Myocyte (in vitro differentiated cells): ENCODE measurements at regions not wholly inside any gene's neighbourhood (a gene's known extent, or its start where the extent isn't known, plus 50 kb on each side); places are given as distances from the start of the nearest gene placed in this dataset.

ENCODE experiments used
- DNase-seq: peaks from one replicate; pipeline ENCODE4 v3.0.0-alpha.2; 2012; ENCODE audit warnings: low read depth

DNA sequence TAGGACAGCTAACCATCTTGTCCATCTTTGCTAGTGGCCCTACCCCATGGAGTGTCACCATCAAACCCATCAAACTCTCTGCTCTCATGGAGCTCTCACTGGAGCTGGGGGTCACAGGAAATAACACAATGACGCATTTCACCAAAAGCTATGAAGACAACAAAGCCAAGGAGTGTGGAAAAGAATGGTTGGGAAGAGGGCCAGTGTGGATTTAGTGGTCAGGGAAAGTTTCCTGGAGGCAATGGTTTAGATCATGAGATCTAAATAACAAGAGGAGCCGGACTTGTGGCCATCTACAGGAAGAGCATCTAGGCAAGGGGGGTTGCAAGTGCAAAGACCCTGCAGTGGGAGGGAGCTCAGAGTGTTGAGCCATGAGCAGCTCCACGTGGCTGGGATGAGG, 189.5 kb downstream of the BMP7 start:
- no peak for DNase-seq

DNA sequence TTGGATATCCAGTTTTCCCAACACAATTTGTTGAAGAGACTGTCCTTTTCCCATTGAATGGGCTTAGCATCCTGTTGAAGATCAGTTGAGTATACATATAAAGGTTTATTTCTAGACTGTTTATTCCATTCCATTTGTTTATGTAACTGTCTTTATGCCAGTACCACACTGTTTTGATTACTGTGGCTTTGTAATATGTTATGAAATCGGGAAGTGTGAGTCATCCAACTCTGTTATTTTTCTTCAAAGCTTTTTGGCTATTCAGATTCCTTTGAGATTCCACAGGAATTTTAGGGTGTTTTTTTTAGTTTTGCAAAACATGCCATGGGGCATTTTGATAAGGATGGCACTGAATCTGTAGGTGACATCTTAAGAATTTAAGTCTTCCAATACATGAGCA, 188.3 kb downstream of the BMP7 start:
- DNase-seq, result no peak

DNA sequence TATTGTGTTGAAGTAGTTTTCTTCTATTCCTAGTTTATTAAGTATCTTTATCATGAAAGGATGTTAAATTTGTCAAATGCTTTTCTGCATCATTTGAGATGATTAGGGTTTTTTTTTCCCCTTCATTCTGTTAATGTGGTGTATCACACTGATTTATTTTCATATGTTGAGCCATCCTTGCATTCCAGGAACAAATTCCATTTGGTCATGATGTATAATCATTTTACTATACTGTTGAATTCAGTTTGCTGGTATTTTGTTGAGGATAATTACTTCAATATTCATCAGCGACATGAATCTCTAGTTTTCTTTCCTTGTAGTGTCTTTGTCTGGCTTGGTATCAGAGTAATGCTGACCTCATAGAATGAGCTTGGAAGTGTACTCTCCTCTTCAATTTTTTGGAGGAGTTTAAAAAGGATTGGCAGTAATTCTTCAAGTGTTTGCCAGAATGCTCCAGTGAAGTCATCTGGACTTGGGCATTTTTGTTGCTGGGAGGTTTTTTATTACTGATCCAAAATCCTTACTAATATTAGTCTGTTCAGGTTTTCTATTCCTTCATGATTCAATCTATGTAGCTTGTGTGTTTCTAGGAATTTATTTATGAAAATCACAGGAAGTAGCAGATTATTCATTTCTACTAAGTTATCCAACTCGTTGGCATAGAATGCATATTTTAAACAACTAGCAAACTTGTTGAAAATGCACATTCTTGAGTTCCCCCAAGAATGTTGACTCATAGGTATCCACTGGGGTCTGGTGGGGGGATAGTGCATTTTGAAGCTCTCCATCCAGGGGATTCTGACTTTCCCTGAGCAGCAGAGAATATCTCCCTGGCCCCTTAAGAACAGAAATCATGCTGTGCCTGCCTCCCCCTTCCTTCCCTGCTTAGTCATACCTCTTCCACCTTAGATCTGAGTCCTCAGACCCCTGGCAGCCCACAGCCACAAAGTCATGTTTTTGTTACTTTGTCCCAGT, 187.1 kb downstream of the BMP7 start:
- DNase-seq, result peak; percentile 0

DNA sequence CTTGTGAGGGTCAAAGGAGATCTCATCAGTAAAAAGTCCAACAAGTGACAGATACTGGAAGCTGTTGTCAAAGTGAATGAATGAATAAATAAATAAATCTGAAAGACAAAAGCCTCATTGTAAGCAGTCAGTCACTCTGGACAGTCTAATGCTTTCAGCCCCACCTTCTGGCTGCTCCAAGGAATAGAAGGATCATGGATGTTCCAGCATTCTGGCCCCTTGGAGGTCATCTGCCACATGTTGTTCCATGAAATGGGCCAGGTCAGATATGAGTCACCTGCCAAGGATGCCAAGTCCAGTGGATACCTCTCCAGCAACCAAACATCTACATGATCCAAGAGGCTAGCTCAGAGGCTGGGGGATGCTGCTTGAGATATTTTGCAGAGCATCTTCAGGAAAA, 185.6 kb downstream of the BMP7 start:
- no peak for DNase-seq

DNA sequence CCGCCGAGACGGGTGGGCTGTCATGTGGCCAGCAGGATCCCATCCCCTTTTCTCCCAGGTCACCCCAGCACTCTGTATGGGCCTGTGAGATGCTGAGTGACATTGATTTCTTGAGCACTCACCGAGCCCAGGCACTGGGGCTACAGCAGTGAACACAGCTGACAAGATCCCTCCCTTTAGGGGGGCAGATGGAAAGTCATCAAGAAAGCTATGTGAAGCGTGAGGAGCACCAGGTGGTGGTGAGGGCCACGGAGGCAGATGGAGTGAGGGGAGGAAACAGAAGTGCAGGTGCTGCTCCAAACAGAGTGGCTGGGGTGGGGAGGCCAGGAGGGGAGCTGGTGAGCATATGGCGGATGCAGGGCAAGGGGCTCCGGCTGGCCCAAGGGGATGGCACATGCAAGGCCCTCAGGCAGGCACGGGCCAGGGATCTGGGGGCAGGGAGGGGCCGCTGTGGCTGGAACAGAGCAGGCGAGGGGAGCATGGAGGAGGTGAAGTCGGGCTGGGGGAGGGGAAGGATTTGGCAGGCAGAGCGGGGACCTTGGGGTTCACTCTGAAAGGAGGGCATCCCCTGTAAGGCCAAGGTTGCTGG, 184.0 kb downstream of the BMP7 start:
- no peak for DNase-seq

DNA sequence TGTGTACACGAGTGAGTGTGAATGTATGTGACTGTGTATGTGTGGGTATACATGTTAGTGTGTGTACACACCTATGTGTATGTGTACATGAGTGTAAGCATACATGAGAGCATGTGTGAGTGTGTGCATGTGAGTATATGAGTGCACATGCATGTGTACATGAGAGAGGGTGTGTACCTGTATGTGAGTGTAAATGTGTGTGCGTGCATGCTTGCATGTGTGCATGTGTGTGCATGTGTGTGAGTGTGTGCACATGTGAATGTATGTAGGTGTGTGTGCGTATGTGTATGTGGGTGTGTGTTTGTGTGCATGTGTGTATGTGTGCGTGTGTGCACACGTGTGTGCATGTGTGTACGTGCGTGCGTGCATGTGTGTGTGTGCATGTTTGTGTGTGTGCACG, 183.4 kb downstream of the BMP7 start:
- DNase-seq, result no peak

DNA sequence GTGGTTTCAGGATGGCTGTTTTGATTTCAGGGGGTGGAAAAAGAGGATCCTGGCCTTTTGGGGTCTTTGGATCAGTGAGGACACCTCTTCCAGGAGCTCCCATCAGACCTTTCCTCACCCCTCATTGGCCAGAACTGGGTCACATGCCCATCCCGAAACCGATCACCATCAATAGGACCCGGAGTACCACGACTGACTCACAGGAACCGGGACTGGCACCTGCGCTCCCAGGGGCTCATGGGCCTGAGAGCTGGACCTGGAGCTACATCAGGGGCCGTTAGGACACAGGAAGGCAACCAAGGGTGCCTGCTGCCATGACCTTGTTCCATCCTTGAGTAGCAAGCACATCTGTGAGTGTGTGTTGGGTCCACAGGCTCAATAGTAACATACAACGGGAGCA, 180.4 kb downstream of the BMP7 start:
- no peak for DNase-seq

DNA sequence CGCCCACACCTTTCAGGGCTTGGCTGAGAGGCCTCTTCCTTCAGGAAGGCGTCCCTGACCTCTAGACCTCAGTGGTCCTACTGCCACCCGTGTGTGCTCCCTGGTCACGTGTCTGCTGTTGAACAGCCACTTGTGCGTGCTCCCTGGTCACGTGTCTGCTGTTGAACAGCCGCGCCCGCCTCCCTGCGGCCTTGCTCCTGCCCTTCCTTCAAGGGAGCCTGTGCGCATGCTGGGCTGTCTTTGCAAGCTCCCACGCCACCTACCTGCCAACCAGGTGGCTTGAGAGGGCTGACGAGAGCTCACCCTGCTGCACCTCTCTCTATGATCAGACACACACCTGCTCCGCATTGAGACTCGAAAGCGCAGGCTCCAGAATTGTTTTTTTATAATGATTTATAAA, 179.3 kb downstream of the BMP7 start:
- DNase-seq, result no peak

DNA sequence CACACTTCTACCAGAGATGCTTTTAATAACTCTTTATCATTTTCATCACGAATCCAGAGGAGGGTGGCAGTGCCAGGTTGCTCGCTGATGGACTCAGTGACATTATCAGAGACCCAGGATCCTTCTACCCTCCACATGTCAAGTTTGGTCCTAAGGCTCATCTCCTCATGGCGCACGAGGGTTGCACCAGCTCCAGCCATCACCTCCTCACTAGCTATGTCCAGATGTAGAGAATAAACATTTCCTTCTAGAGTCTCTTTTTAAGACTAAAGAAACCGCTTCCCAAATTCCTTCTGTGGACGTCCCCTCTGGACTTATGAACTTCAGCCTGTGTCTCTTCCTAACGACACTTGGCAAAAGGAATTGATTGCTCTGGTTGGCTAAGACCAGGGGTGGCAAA, 178.7 kb downstream of the BMP7 start:
- no peak for DNase-seq

DNA sequence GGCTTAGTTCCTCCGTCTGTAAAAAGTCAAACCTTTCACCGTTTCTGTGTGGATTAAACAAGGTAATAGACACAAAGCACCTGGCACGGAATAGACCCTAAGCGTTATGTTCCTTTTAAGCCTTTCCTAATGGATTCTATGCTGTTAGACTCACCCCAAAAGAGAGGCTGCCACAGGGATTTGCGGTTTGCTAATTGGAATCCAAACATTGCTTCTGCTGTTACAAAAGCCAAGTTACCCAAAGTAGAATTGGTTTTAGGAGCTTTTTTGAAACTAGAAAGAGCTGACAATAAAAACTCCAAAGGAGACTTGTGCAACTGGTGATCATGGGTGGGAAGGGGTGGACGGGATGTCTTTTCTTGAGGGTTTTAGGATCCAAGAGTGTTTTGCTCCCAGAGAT, 178.0 kb downstream of the BMP7 start:
- no peak for DNase-seq

DNA sequence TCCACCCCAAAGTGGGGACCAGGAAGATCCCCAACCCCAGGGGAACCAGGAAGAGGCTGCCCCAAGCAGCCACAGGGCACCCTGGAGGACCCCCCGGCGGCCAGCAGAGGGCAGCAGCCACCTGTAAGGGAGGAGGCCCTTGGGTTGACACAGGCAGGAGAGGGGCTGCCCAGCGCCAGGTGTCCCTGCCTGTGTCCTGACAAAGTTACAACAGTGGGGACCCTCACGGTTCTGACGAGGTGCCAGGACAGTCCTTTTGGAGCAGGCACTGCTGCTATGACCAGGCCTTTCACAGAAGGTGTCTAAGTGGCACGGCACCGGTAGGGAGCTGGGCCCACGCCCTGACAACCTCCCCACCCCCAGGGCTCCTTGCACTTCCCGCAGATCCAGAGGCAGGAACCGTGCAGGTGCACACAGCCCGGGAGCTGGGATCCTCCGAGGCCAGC, 176.7 kb downstream of the BMP7 start:
- DNase-seq, result peak; percentile 0

DNA sequence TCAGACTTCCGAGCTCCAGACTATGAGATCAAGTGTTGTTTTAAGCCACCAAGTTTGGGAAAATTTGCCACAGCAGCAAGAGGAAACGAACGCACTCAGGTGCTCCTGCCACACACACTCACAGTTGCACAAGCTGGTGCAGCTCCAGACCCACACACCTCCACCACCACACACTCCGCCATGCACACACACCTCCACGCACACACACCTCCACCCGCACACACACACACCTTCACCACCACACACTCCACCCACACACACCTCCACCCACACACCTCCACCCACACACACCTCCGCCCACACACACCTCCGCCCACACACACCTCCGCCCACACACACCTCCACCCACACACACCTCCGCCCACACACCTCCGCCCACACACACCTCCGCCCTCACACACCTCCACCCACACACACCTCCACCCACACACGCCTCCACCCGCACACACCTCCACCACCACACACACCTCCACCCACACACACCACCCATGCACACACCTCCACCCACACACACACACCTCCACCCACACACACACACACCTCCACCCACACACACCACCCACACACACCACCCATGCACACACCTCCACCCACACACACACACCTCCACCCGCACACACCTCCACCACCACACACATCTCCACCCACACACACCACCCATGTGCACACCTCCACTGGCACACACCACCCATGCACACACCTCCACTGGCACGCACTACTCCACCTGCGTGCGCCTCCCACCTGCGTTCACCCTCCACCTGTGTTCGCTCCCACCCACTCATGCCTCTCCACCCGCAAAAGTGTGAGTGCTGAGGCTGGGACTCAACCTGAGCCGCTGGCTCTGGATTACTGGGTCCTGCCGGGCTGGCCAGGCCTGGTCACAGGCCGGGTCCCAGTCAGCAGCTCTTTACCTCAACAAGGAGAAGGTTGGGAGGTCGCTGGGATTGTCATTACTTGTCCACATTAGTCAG, 175.6 kb downstream of the BMP7 start:
- no peak for DNase-seq

DNA sequence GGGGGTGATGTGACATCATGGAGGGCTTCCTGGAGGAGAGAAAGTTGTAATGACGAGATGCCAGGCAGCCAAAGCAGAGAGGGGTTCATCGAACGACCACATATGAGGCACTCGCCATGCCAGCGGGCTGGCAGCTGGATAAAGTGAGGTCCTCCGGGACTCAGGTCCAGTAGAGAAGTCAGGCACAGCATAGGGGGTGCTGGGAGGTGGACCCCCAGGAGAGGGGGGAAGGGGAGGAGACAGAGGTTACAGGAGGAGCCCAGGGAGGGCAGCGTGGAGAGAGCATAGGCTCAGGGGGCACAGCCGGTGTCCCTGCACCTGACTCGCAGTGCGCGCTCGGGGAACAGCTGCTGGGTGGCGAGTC, 174.7 kb downstream of the BMP7 start:
- DNase-seq, result no peak

DNA sequence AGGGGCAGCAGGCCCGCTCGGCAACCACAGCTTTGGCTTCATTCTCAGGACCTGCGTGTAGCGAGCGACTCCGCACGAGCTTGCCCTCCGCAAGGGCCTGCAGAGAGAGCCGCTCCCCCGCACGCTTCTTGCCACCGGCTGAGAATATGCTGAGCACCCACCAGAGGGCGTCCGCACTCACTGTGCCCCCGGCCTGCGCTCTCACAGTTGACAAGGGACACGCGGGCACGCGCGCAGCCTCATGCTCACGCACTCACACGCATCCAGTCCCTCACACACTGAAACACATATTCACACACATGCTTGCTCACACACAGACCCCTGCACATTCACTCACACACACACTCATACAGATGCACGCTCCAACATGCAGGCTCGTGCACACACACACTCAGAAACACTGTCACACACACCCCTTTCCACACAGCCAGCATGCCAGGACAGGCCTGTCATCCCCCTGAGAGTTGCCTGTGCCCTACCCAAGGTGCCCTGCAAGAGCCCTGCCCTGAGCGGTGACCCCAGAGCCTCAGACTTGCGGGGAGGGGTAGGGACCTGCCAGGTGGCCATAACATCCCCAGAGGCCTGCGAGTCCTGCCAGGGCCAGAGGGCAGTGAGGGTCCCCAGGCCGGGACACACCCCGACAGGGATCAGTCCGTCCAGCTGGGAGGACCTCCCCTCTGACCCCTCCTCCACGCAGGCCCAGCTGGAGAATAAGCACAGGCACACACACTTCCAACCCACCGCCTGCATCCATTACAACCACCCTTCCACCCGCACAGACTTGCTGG, 174.1 kb downstream of the BMP7 start:
- no peak for DNase-seq

DNA sequence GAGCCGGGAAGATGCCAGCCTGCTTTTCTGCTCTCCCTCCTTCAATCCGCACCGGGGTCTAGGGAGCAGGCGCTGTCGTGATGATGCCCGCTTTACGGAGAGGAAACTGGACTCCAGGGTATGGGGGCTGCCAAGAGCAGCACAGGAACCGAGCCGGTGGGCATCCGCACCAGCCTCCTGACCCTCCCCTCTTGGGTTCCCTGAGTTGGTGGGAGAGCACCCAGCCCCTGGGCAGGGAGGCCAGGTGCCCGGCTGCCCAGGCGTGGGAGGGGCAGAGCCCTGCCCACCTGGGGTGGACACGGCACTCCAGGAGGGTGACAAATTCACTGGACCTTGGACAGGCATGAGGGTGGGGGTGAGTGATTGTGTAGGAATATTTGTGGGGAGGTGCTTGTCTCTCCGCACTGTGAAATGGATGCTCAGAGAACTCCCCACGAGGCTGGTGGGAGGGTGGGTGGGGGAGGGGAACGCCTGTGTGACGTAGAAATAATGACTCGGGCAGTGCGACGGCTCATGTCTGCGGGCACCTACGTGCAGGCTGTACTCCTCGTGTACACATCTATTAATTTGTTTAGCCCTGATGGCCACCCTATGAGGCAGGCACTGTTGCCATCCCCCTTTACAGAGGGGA, 173.4 kb downstream of the BMP7 start:
- DNase-seq, result no peak

DNA sequence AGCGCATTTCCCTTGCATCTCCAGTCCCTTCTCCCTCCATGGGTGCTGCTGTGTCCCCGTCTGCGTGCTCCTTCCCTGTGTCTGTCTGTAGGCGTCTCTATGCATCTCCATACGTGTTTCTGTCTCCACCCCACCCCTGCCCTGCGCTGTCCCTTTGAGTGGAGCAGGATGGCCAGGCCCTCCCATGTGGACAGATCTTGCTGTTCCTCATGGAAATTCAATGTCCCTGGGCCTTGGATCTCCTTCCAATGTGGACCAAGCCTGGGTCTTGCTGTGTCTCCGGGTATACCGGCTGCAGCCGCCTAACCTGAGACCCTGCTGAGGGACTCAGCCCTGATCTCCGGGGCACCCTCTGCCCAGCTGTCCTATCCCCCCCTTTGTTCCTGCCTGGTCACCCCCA, 172.7 kb downstream of the BMP7 start:
- no peak for DNase-seq

DNA sequence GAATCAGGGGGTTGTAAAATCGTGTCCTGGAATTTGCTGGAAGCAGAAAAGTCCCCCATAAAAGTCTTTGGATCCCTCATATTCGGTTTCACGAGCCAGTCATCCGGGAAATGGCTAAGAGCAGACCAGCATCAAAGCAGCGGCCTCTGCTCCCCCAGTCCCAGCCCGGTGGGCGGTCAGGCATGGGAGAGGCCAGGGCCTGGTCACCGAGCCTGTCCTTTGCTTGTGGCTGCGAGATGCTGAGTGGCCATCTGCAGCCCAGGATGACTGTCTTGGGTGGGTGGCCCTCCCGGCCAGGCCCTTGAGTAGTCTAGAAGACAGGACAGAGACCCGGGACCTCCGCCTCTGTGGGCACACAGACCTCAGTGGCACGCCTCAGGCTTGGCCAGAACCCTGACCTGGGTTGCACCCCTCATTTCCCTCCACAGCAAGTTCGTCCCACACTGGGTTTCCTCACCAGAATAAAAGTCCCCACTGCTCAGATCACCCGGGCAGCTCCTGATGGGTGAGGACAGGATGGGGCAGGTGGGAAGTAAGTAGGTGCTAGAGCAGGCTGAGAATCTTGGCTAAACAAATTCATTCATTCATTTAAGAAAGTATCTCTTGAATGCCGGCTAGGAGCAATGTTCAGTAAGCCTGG, 172.1 kb downstream of the BMP7 start:
- no peak for DNase-seq

DNA sequence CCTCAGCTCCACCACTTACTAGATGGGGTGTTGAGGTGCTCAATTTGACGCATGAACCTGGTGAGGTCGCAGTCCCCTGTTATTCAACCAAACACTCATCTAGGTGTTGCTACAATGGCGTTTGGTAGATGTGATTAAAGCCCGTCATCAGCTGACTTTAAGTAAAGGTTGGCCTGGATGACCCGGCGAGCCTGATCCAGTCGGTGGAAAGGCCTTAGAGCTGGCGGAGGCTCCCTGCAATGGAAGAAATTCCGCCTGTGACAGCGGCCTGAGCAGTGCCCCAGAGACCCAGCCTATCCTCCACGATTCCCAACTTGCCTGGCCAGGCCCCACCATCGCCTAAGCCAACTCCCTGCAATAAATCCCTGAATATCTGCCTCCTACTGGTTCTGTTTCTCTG, 171.4 kb downstream of the BMP7 start:
- DNase-seq, result no peak

DNA sequence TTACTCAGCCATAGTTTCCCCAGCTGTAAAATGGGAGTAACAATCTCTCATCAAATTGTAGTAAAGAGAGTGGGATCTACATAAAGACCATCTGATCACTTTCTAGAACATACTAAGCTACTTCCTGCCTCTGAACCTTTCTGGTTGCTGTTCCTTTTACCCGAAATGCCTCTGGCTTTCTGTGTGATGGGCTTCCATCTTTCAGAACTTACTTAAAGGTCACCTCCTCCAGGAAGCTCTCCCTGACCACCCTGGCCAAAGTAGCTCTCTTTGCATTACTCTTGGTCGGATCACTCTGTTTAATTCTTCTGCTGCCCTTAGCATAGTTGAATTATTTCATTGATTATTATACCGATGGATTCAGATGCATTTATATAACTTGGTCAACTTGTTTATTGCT, 171.0 kb downstream of the BMP7 start:
- no peak for DNase-seq
